Lower leg skin (tissue), 3 donors: ENCODE measurements at regions not wholly inside any gene's neighbourhood (a gene's known extent, or its start where the extent isn't known, plus 50 kb on each side); places are given as distances from the start of the nearest gene placed in this dataset.

Source experiments
- CTCF ChIP-seq, 3 donors: fragments of 450-650 bp; IDR thresholded peaks; one replicate each; pipeline ENCODE4 v1.5.1; 2016; ENCODE audit warnings: antibody characterized with exemption in 3 of 3, mild to moderate bottlenecking in 3 of 3, moderate library complexity in 2 of 3
- POLR2A ChIP-seq, 2 donors: fragments of 450-650 bp; IDR thresholded peaks; one replicate each; pipeline ENCODE4 v1.6.1; 2016 to 2017; ENCODE audit warnings: antibody characterized with exemption in 2 of 2, mild to moderate bottlenecking in 1 of 2, moderate library complexity in 1 of 2

DNA sequence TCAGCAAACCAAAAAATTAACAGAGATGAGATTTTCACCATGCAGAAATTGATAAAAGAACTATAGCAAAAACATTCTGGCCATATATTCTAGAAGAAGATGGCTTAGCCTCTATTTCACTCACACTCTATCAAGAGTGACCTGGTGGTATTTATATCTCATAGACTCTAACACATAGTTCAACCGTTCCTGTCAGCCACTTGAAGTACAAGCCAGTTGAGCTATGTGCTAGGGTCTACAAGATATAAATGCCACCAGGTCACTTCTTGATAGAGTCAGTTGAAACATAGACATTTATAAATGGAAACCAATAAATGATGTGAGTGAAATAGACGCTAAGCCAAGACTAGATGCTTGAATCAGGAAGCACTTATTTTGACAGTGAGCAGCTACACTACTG, 836.7 kb upstream of the EPHA5 start:
- no peak for TF ChIP-seq POLR2A (IDR thresholded peaks at IDR 0.05)
- TF ChIP-seq CTCF (IDR thresholded peaks at IDR 0.05): no peak
